ENCODE measurements at regions not wholly inside any gene's neighbourhood (a gene's known extent, or its start where the extent isn't known, plus 50 kb on each side); places are given as distances from the start of the nearest gene placed in this dataset.
"Not testable (repeated sequence)": the region's sequence is repeated elsewhere in the genome, so short reads cannot be mapped to it uniquely, and the experiment has no call there.

- DNase-seq = no peak
These were observed 721.6 kb downstream of the ANKRD7 start for GRCh38 chr7:118945911-118946682.

DNA sequence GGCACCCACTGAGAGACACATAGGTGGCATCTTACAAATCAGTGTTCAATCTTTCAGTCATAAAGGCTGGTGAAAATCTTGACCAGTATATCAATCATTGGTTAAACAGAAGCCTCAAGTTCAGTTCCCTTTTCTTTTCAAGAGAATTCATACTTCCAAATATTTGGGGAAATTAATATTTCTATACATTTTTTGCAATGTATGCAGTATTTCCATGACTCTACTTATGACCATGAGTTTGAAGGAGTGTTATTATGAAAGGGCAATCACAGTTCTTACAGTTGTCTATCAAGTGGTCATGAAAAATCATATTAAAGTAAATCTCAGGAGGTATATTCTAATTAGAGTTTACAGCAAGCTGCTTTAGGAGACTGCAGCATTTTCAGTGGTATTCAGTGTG lies 724.0 kb downstream of the ANKRD7 start:
- DNase-seq = no peak

DNA sequence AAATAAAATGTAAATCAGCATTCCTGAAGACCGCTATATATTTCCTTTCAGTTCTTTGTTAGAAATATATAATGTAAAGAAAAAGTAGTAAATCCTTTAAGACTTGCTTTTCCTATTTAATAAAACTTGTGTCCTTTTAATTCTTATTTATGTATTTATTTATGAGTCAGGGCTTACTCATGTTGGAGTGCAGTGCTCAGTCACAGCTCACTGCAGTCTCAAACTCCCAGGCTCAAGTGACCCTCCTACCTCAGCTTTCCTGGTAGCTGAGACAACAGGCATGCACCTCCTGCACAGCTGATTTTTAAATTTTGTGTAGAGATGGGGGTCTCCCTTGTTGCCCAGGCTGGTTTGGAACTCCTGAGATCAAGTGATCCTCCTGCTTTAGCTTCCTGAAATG lies 724.5 kb downstream of the ANKRD7 start:
- DNase-seq = no peak

- not testable (repeated sequence) for DNase-seq
These were observed 731.8 kb downstream of the ANKRD7 start for GRCh38 chr7:118956285-118956684.

- no peak for DNase-seq
These were observed 744.9 kb downstream of the ANKRD7 start for GRCh38 chr7:118969370-118969769.

- no peak for DNase-seq
These were observed 747.2 kb downstream of the ANKRD7 start for GRCh38 chr7:118971706-118972105.

- DNase-seq = no peak
These were observed 750.3 kb downstream of the ANKRD7 start for GRCh38 chr7:118974836-118975235.

GRCh38 chr7:118995350-118995749 lies 770.8 kb downstream of the ANKRD7 start:
- no peak for DNase-seq

GRCh38 chr7:119007236-119007635 lies 782.7 kb downstream of the ANKRD7 start:
- no peak for DNase-seq

- no peak for DNase-seq
These were observed 786.1 kb downstream of the ANKRD7 start for GRCh38 chr7:119010635-119011034.

DNA sequence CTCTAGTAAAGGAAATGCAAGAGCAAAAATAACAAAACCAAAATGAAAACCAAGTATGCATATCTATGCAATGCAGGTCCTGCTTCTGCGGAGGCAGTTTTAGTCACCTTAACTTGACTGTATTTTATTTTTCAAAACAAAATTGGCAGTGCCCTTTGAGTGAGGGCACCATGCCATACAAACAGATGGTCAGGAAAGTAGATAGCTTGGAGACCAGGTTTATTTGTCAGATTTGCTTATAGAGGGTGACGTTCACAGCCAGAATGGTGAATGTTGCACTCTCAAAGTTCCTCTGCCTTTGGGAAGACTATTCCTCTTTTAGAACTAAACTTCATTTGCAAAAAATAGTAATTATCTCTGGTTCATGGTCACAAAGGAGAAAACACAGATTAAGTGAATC lies 801.9 kb downstream of the ANKRD7 start:
- DNase-seq = peak in 3 of 14 donors; percentile 0 to 98 (median 7)

- no peak for DNase-seq
These were observed 804.2 kb downstream of the ANKRD7 start for GRCh38 chr7:119028736-119029135.

DNA sequence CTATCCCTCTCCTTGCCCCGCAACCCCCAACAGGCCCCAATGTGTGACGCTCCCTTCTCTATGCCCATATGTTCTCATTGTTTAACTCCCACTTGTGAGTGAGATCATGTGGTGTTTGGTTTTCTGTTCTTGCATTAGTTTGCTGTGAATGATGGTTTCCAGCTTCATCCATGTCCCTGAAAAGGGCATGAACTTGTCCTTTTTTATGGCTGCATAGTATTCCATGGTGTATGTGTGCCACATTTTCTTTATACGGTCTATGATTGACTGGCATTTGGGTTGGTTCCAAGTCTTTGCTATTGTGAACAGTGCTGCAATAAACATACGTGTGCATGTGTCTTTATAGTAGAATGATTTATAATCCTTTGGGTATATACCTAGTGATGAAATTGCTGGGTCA lies 807.6 kb downstream of the ANKRD7 start:
- not testable (repeated sequence) for DNase-seq

GRCh38 chr7:119033641-119034040 lies 809.1 kb downstream of the ANKRD7 start:
- no peak for DNase-seq

GRCh38 chr7:119037941-119038340 lies 813.4 kb downstream of the ANKRD7 start:
- DNase-seq = peak in 4 of 14 donors; percentile 2 to 100 (median 21)

GRCh38 chr7:119046068-119046467 lies 821.6 kb downstream of the ANKRD7 start:
- no peak for DNase-seq

DNA sequence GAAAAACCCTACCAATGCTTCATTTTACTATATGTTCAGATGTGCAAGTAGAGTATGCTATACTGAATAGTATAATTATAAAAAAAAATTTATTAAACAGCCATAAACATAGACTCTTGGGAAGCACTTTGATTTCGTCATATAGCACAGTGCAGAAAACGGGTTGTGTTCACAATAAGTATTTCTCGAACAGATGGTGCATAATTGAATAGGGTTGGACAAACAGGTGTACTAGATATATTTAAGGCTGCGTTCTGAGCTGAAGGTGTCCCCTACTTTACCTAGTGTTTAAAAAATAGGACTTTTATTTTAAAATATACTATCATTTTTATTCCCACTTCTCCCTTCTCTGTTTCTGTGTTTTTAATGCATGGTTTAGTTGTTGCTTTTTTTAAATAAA lies 841.5 kb downstream of the ANKRD7 start:
- DNase-seq = peak in 1 of 14 donors; percentile 76

GRCh38 chr7:119086026-119086425 lies 861.5 kb downstream of the ANKRD7 start:
- peak in 1 of 14 donors; percentile 79 for DNase-seq

- DNase-seq = no peak
These were observed 866.3 kb downstream of the ANKRD7 start for GRCh38 chr7:119090851-119091250.

DNA sequence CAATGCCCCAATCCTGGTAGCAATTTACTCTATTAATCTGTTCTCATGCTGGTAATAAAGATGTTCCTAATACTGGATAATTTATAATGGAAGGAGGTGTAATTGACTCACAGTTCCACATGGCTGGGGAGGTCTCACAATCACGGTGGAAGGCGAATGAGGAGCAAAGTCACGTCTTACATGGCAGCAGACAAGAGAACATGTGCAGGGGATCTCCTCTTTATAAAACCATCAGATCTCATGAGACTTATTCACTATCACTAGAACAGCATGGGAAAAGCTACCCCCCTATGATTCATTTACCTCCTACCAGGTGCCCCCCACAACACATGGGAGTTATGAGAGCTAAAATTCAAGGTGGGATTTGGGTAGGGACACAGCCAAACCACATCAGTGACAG lies 872.2 kb downstream of the ANKRD7 start:
- DNase-seq = no peak

- not testable (repeated sequence) for DNase-seq
These were observed 876.2 kb downstream of the ANKRD7 start for GRCh38 chr7:119100611-119101258.

- no peak for DNase-seq
These were observed 877.8 kb downstream of the ANKRD7 start for GRCh38 chr7:119102291-119102690.

GRCh38 chr7:119105381-119105780 lies 880.9 kb downstream of the ANKRD7 start:
- DNase-seq = no peak

DNA sequence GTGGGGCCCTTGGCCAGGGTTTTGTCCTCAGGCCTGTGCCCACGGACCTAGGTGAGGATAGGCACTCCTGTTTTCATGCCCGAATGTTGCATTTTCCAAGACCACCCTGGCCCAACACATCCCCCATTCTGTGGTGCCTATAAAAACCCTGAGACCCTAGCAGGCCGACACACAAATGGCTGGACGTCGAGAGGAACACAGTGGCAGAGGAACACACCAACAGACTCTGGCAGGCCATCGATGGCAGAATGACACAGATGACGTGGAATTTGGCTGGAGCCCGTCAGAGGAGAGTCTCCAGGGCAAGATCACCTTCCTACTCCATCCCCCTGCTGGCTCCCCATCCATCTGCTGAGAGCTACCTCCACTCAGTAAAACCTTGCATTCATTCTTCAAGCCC lies 898.8 kb downstream of the ANKRD7 start:
- no peak for DNase-seq

Measured in C1 segment of cervical spinal cord (tissue), 14 donors.